B cell (primary cell): ENCODE measurements at regions not wholly inside any gene's neighbourhood (a gene's known extent, or its start where the extent isn't known, plus 50 kb on each side); places are given as distances from the start of the nearest gene placed in this dataset.

Experiments used
- ATAC-seq: fragments of 200-7000 bp; cut with Tn5 transposase; one replicate; pipeline ENCODE4 v1.10.0; 2021; ENCODE audit warnings: low read depth, mild to moderate bottlenecking, moderate number of reproducible peaks, moderate library complexity
- CTCF ChIA-PET: fragments of 350-600 bp; sonication (Branson Sonifier 250); formaldehyde crosslinking; loops from one replicate; lab custom pipeline; 2021; ENCODE audit warnings: antibody characterized with exemption, inconsistent platforms; lab: Charles Lee
- POLR2A ChIA-PET: fragments of 350-600 bp; sonication (Branson Sonifier 250); formaldehyde crosslinking; loops from one replicate; lab custom pipeline; 2021; ENCODE audit warnings: antibody characterized with exemption; lab: Charles Lee
- DNase-seq: peaks from one replicate; pipeline ENCODE4 v3.0.0; 2013
- H2AFZ ChIP-seq: 2 replicates; pipeline ENCODE4 v1.6.1; 2012; ENCODE audit warnings: mild to moderate bottlenecking, low read depth, low read length; ENCODE audit not compliant: insufficient read depth, poor library complexity, severe bottlenecking
- H3K27ac ChIP-seq, 2 donors: 1 replicate in 1 of 2; 2 replicates in 1 of 2; pipeline ENCODE4 v1.5.1; 2012 to 2013; ENCODE audit warnings: low read length in 2 of 2, mild to moderate bottlenecking in 2 of 2, moderate library complexity in 1 of 2
- H3K27me3 ChIP-seq, 4 experiments: fragments of 200-600 bp in 1 of 4; sonication (generic) in 1 of 4; replicated peaks in 1 of 4; 1 replicate in 2 of 4; 2 replicates in 2 of 4; pipeline versions ENCODE4 v1.6.1 to v1.7.0; 2013 to 2016; ENCODE audit warnings: low read length in 3 of 4, mild to moderate bottlenecking in 2 of 4, mixed read lengths in 1 of 4, moderate library complexity in 1 of 4; ENCODE audit not compliant: insufficient read depth in 4 of 4, control insufficient read depth in 3 of 4; ENCODE audit errors: control extremely low read depth in 1 of 4
- H3K36me3 ChIP-seq, 2 experiments: replicated peaks in 1 of 2; 1 replicate in 1 of 2; 2 replicates in 1 of 2; pipeline versions ENCODE4 v1.6.1 to v1.7.1; 2013; ENCODE audit warnings: low read length in 1 of 2; ENCODE audit not compliant: insufficient read depth in 2 of 2, control insufficient read depth in 1 of 2; ENCODE audit errors: control extremely low read depth in 1 of 2, extremely low read depth in 1 of 2
- H3K4me1 ChIP-seq, 2 donors: fragments of 200-600 bp in 1 of 2; sonication (generic) in 1 of 2; 1 replicate in 1 of 2; 2 replicates in 1 of 2; pipeline versions ENCODE4 v1.5.1 to v1.6.1; 2013 to 2017; ENCODE audit warnings: low read length in 2 of 2; ENCODE audit not compliant: control insufficient read depth in 2 of 2, insufficient read depth in 2 of 2
- H3K4me2 ChIP-seq: replicated peaks from 2 replicates; pipeline ENCODE3; 2012; ENCODE audit warnings: mild to moderate bottlenecking, low read depth, low read length; ENCODE audit not compliant: poor library complexity, severe bottlenecking
- H3K4me3 ChIP-seq, 5 experiments: fragments of 200-600 bp in 1 of 5; sonication (generic) in 1 of 5; 1 replicate in 3 of 5; 2 replicates in 2 of 5; pipeline versions ENCODE4 v1.5.1 to v1.7.0; 2011 to 2016; ENCODE audit warnings: low read length in 4 of 5, mild to moderate bottlenecking in 4 of 5, low read depth in 2 of 5, control low read depth in 1 of 5, moderate library complexity in 1 of 5; ENCODE audit not compliant: insufficient read depth in 1 of 5; ENCODE audit errors: control extremely low read depth in 1 of 5, extremely low read depth in 1 of 5
- H3K79me2 ChIP-seq: fragments of 200-600 bp; sonication (generic); one replicate; pipeline ENCODE4 v1.6.0; 2016; ENCODE audit warnings: low read length; ENCODE audit not compliant: control insufficient read depth, insufficient read depth
- H3K9ac ChIP-seq: fragments of 200-600 bp; sonication (generic); 2 replicates; pipeline ENCODE4 v1.6.1; 2017; ENCODE audit warnings: mild to moderate bottlenecking, low read length, moderate library complexity
- H3K9me3 ChIP-seq, 3 donors: one replicate each; pipeline versions ENCODE4 v1.6.1 to v1.7.1; 2013; ENCODE audit warnings: low read length in 2 of 3; ENCODE audit not compliant: control insufficient read depth in 2 of 3, insufficient read depth in 1 of 3; ENCODE audit errors: control extremely low read depth in 1 of 3
- H4K20me1 ChIP-seq: 2 replicates; pipeline ENCODE4 v1.6.0; 2012; ENCODE audit warnings: mild to moderate bottlenecking, low read length; ENCODE audit not compliant: insufficient read depth, control insufficient read depth, poor library complexity, severe bottlenecking
- H3K27ac Mint-ChIP-seq: one replicate; pipeline ENCODE4 v1.8.0; 2021; ENCODE audit warnings: mixed read lengths
- H3K27me3 Mint-ChIP-seq: one replicate; pipeline ENCODE4 v1.8.0; 2021; ENCODE audit warnings: mixed read lengths
- H3K4me1 Mint-ChIP-seq: one replicate; pipeline ENCODE4 v1.8.0; 2021; ENCODE audit warnings: mixed read lengths
- H3K4me3 Mint-ChIP-seq: one replicate; pipeline ENCODE4 v1.8.0; 2021; ENCODE audit warnings: mixed read lengths
- H3K9me3 Mint-ChIP-seq: one replicate; pipeline ENCODE4 v1.8.0; 2022; ENCODE audit warnings: mixed read lengths; ENCODE audit not compliant: insufficient read depth
- EZH2 ChIP-seq: IDR thresholded peaks from 2 replicates; pipeline ENCODE4 v1.6.1; 2012; ENCODE audit warnings: borderline replicate concordance, low read depth, mild to moderate bottlenecking, moderate library complexity, low read length; ENCODE audit not compliant: insufficient read depth, poor library complexity, severe bottlenecking
- WGBS: methylation state at CpG from one replicate; pipeline ENCODE4 v1.1.5; 2013; ENCODE audit warnings: missing lambda C conversion rate; ENCODE audit not compliant: insufficient coverage; 5-methylcytosine and 5-hydroxymethylcytosine counted together
- intact Hi-C: fragments of 100-400 bp; cut with micrococcal nuclease; formaldehyde crosslinking; loops from one replicate; pipeline ENCODE4 v1.10.0; 2022
- TF ChIP-seq, protein P1 (sequence below): fragments of 200-600 bp; IDR thresholded peaks from one replicate; pipeline ENCODE4 v1.8.0; 2022; ENCODE audit warnings: antibody characterized with exemption, mild to moderate bottlenecking

DNA sequence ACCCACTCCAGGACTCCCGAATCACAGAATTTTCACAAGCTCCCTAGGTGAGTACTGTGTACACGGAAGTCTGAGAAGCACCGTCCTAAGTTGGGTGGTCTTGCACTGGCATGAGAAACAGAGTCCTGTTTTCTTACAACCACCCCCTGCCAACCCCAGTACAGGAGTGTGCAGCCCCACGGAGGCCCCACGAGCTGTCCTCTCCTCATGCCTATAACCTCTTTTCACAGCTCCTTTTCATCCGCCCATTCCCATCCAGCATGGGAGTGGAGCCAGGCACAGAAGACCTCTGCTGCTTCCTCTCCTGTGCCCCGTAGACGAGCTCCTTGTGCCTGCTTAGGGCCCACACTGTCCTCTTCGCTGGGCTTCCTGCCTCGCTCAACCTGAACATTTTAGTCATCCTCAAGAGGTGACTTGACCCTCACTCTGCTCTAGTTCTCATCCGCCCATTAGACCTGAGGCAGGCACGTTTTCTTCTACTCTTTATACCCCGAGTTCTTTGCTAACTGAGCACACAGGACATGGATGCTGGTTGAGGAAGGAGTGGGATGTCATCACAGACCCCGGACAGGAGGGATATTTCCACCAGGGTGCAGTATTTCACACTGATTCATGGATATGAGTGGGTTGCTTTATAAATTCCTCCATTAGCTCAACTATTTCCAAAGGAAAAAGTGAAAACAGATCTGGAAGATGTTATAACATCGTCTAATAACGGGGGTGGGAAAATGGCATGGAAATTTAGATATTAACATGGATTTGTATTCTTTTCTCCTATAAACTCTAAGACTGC lies 160.5 kb downstream of the TTLL2 start:
- no peak overlapping the region for H3K4me3 Mint-ChIP-seq
- POLR2A ChIA-PET, result no interaction called here
- H3K9me3 Mint-ChIP-seq, result no peaks in the 10 kb centered on the region
- Histone ChIP-seq H3K4me3 (no peak overlapping the region), H3K4me1 (no peaks in the 10 kb centered on the region), H3K9me3 (no peaks in the 10 kb centered on the region), H3K79me2 (no peaks in the 10 kb centered on the region), H4K20me1 (no peaks in the 10 kb centered on the region), H2AFZ (no peak overlapping the region), H3K9ac (no peak overlapping the region), H3K36me3 (no peaks in the 10 kb centered on the region), H3K4me2 (no peak overlapping the region), H3K27me3 (no peaks in the 10 kb centered on the region), H3K27ac (no peak overlapping the region)
- ATAC-seq, result no peak
- no peak for TF ChIP-seq EZH2
- TF ChIP-seq, protein P1, sequence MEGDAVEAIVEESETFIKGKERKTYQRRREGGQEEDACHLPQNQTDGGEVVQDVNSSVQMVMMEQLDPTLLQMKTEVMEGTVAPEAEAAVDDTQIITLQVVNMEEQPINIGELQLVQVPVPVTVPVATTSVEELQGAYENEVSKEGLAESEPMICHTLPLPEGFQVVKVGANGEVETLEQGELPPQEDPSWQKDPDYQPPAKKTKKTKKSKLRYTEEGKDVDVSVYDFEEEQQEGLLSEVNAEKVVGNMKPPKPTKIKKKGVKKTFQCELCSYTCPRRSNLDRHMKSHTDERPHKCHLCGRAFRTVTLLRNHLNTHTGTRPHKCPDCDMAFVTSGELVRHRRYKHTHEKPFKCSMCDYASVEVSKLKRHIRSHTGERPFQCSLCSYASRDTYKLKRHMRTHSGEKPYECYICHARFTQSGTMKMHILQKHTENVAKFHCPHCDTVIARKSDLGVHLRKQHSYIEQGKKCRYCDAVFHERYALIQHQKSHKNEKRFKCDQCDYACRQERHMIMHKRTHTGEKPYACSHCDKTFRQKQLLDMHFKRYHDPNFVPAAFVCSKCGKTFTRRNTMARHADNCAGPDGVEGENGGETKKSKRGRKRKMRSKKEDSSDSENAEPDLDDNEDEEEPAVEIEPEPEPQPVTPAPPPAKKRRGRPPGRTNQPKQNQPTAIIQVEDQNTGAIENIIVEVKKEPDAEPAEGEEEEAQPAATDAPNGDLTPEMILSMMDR, result no peak
- DNase-seq, result peak; percentile 18
- intact Hi-C loops, result no loop called here
- H3K4me1 Mint-ChIP-seq, result no peaks in the 10 kb centered on the region
- no peak overlapping the region for H3K27ac Mint-ChIP-seq
- CTCF ChIA-PET, result interaction anchor here (1.1 to 1.7 kb wide), 4 partner anchors 409 to 415 kb away, joined by 3 to 7 read pairs (median 4); no protein-coding TSS in a partner anchor
- WGBS, result 98% methylated on average over 10 of the region's 16 CpGs
- peaks cover 25% of the 10 kb centered on the region for H3K27me3 Mint-ChIP-seq
